Activated CD8-positive, alpha-beta memory T cell treated with anti-CD3 and anti-CD28 coated beads, Interleukin-2, amount 50 U/mL, for 24 hours (primary cell): ENCODE measurements at regions not wholly inside any gene's neighbourhood (a gene's known extent, or its start where the extent isn't known, plus 50 kb on each side); places are given as distances from the start of the nearest gene placed in this dataset.
A peak's percentile ranks its signal among the peaks of the same experiment; 100 is the strongest.
"Not testable (repeated sequence)": the region's sequence is repeated elsewhere in the genome, so short reads cannot be mapped to it uniquely, and the experiment has no call there.

ENCODE experiments used
- DNase-seq: peaks from one replicate; pipeline ENCODE4 v3.0.0-alpha.2; 2020; ENCODE audit errors: extremely low read depth

GRCh38 chr14:37891500-37891899 is 296.1 kb downstream of the TTC6 start:
- not testable (repeated sequence) for DNase-seq

GRCh38 chr14:37894463-37894862 is 299.0 kb downstream of the TTC6 start:
- no peak for DNase-seq

- no peak for DNase-seq
Measured at GRCh38 chr14:37899365-37899764, 303.9 kb downstream of the TTC6 start.

- no peak for DNase-seq
Measured at GRCh38 chr14:37900561-37900960, 305.1 kb downstream of the TTC6 start.

- no peak for DNase-seq
Measured at GRCh38 chr14:37901978-37902377, 305.7 kb upstream of the SSTR1 start.

GRCh38 chr14:37903343-37904191 is 304.1 kb upstream of the SSTR1 start:
- no peak for DNase-seq

GRCh38 chr14:37924622-37925021 is 283.1 kb upstream of the SSTR1 start:
- no peak for DNase-seq

GRCh38 chr14:37932008-37932407 is 275.7 kb upstream of the SSTR1 start:
- DNase-seq = no peak

- DNase-seq = no peak
Measured at GRCh38 chr14:37932481-37932880, 275.2 kb upstream of the SSTR1 start.

- no peak for DNase-seq
Measured at GRCh38 chr14:37936971-37937370, 270.7 kb upstream of the SSTR1 start.

- DNase-seq = no peak
Measured at GRCh38 chr14:37939442-37940028, 268.2 kb upstream of the SSTR1 start.

GRCh38 chr14:37945959-37946358 is 261.7 kb upstream of the SSTR1 start:
- no peak for DNase-seq

- DNase-seq = no peak
Measured at GRCh38 chr14:37946819-37947218, 260.9 kb upstream of the SSTR1 start.

- no peak for DNase-seq
Measured at GRCh38 chr14:37948266-37948665, 259.4 kb upstream of the SSTR1 start.

- no peak for DNase-seq
Measured at GRCh38 chr14:37968664-37969240, 239.0 kb upstream of the SSTR1 start.

- no peak for DNase-seq
Measured at GRCh38 chr14:37969511-37969979, 238.2 kb upstream of the SSTR1 start.

- no peak for DNase-seq
Measured at GRCh38 chr14:37970696-37971095, 237.0 kb upstream of the SSTR1 start.

- no peak for DNase-seq
Measured at GRCh38 chr14:37972941-37973887, 234.5 kb upstream of the SSTR1 start.

- DNase-seq = no peak
Measured at GRCh38 chr14:37974421-37974820, 233.3 kb upstream of the SSTR1 start.

- no peak for DNase-seq
Measured at GRCh38 chr14:37977481-37977880, 230.2 kb upstream of the SSTR1 start.

- peak; percentile 10 for DNase-seq
Measured at GRCh38 chr14:37985826-37986470, 221.8 kb upstream of the SSTR1 start.
